Endothelial cell of umbilical vein (primary cell): ENCODE measurements at regions not wholly inside any gene's neighbourhood (a gene's known extent, or its start where the extent isn't known, plus 50 kb on each side); places are given as distances from the start of the nearest gene placed in this dataset.

Experiments
- BruUV-seq: library from RNA; stranded (reverse); fragments of 400-500 nt; replicated peaks from 2 replicates; lab custom pipeline; 2021; lab: Mats Ljungman, UMichigan
- CTCF ChIA-PET: fragments of 300-600, 350-600 bp; sonication (Branson Sonifier 250); formaldehyde crosslinking; loops from one replicate; lab custom pipeline; 2021; ENCODE audit warnings: antibody characterized with exemption, inconsistent platforms; lab: Charles Lee
- POLR2A ChIA-PET: fragments of 300-600, 350-600 bp; sonication (Branson Sonifier 250); formaldehyde crosslinking; loops from one replicate; lab custom pipeline; 2021; ENCODE audit warnings: antibody characterized with exemption, inconsistent platforms; lab: Charles Lee
- DNase-seq: peaks from one replicate; pipeline ENCODE4 v3.0.0-alpha.2; 2011; ENCODE audit warnings: low read depth, low spot score
- FAIRE-seq: peaks from 2 replicates; lab custom pipeline; 2011; peaks lifted over from hg19 to GRCh38; lab: Jason Lieb, UNC
- H2AFZ ChIP-seq: 2 replicates; pipeline ENCODE4 v1.6.0; 2012; ENCODE audit warnings: low read depth, low read length, control low read depth, inconsistent platforms
- H3K27ac ChIP-seq: 2 replicates; pipeline ENCODE4 v1.5.1; 2011; ENCODE audit warnings: low read depth, mild to moderate bottlenecking, control low read depth, low read length, moderate library complexity; ENCODE audit not compliant: insufficient read depth
- H3K27me3 ChIP-seq, 2 experiments: 2 replicates each; pipeline versions ENCODE4 v1.6.0 to v1.6.1; 2011; ENCODE audit warnings: low read length in 2 of 2, mixed read lengths in 1 of 2; ENCODE audit not compliant: control insufficient read depth in 2 of 2, insufficient read depth in 2 of 2
- H3K36me3 ChIP-seq, 2 experiments: 2 replicates in 1 of 2; 3 replicates in 1 of 2; pipeline ENCODE4 v1.5.1; 2011; ENCODE audit warnings: low read length in 2 of 2, mild to moderate bottlenecking in 1 of 2, moderate library complexity in 1 of 2; ENCODE audit not compliant: control insufficient read depth in 2 of 2, insufficient read depth in 2 of 2; ENCODE audit errors: extremely low read depth in 1 of 2
- H3K4me1 ChIP-seq: 3 replicates; pipeline ENCODE4 v1.5.1; 2011; ENCODE audit warnings: mild to moderate bottlenecking, low read length; ENCODE audit not compliant: control insufficient read depth, insufficient read depth; ENCODE audit errors: extremely low read depth
- H3K4me2 ChIP-seq: 2 replicates; pipeline ENCODE4 v1.6.1; 2011; ENCODE audit warnings: low read length, control low read depth, mixed read lengths; ENCODE audit not compliant: insufficient read depth
- H3K4me3 ChIP-seq, 3 experiments: fragments of 200-600 bp in 1 of 3; sonication (generic), shearing (Covaris generic) in 1 of 3; replicated peaks in 1 of 3; 2 replicates each; pipeline ENCODE4 v1.5.1; 2011 to 2016; ENCODE audit warnings: control low read depth in 3 of 3, low read length in 3 of 3, mild to moderate bottlenecking in 2 of 3, inconsistent platforms in 1 of 3, low read depth in 1 of 3, moderate library complexity in 1 of 3; ENCODE audit not compliant: insufficient read depth in 1 of 3
- H3K79me2 ChIP-seq: 2 replicates; pipeline ENCODE4 v1.6.0; 2012; ENCODE audit warnings: low read length, inconsistent platforms; ENCODE audit not compliant: control insufficient read depth, insufficient read depth
- H3K9ac ChIP-seq: replicated peaks from 2 replicates; pipeline ENCODE3; 2011; ENCODE audit warnings: low read length, control low read depth; ENCODE audit not compliant: insufficient read depth; ENCODE audit errors: extremely low read depth
- H3K9me1 ChIP-seq: replicated peaks from 3 replicates; pipeline ENCODE4 v1.6.0; 2011; ENCODE audit warnings: mild to moderate bottlenecking, low read length; ENCODE audit not compliant: control insufficient read depth, insufficient read depth; ENCODE audit errors: extremely low read depth
- H3K9me3 ChIP-seq: replicated peaks from 2 replicates; pipeline ENCODE4 v1.5.1; 2012; ENCODE audit warnings: low read length, inconsistent platforms; ENCODE audit not compliant: control insufficient read depth, insufficient read depth
- H4K20me1 ChIP-seq: replicated peaks from 2 replicates; pipeline ENCODE3; 2011; ENCODE audit warnings: mild to moderate bottlenecking, low read length; ENCODE audit not compliant: control insufficient read depth, insufficient read depth; ENCODE audit errors: extremely low read depth
- CTCF ChIP-seq, 2 donors: IDR thresholded peaks; 1 replicate in 1 of 2; 2 replicates in 1 of 2; pipeline ENCODE4 v1.5.1; 2011; ENCODE audit warnings: low read length in 2 of 2, mild to moderate bottlenecking in 2 of 2, moderate library complexity in 2 of 2, control low read depth in 1 of 2, inconsistent platforms in 1 of 2, low read depth in 1 of 2; ENCODE audit not compliant: insufficient read depth in 1 of 2; ENCODE audit errors: extremely low read depth in 1 of 2
- EZH2 ChIP-seq: IDR thresholded peaks from 2 replicates; pipeline ENCODE4 v1.6.1; 2012; ENCODE audit warnings: borderline replicate concordance, low read depth, mild to moderate bottlenecking, moderate library complexity, low read length, inconsistent platforms; ENCODE audit not compliant: severe bottlenecking
- FOS ChIP-seq: IDR thresholded peaks from 2 replicates; pipeline ENCODE4 v1.6.1; 2011; ENCODE audit warnings: mild to moderate bottlenecking, low read length, moderate library complexity, borderline replicate concordance; ENCODE audit not compliant: insufficient read depth
- GATA2 ChIP-seq: IDR thresholded peaks from 2 replicates; pipeline ENCODE4 v1.7.0; 2011; ENCODE audit warnings: low read depth, mild to moderate bottlenecking, moderate library complexity, mixed read lengths, low read length; ENCODE audit not compliant: insufficient read length, insufficient read depth
- JUN ChIP-seq: IDR thresholded peaks from 2 replicates; pipeline ENCODE4 v1.6.1; 2011; ENCODE audit warnings: borderline replicate concordance, low read depth; ENCODE audit not compliant: insufficient read length, insufficient read depth
- MAX ChIP-seq: IDR thresholded peaks from 2 replicates; pipeline ENCODE4 v1.6.1; 2011; ENCODE audit not compliant: insufficient read depth, insufficient read length
- MYC ChIP-seq: IDR thresholded peaks from one replicate; pipeline ENCODE4 v1.6.1; 2011; ENCODE audit warnings: mild to moderate bottlenecking, low read depth, low read length
- POLR2A ChIP-seq: IDR thresholded peaks from 2 replicates; pipeline ENCODE4 v1.6.1; 2012; ENCODE audit warnings: low read depth, mild to moderate bottlenecking, control low read depth, low read length
- POLR2AphosphoS5 ChIP-seq: IDR thresholded peaks from 2 replicates; pipeline ENCODE4 v1.6.1; 2012; ENCODE audit warnings: low read depth, mild to moderate bottlenecking, control low read depth, low read length, moderate library complexity; ENCODE audit not compliant: insufficient read depth
- dilution Hi-C: fragments of 300-500 bp; cut with MboI; formaldehyde crosslinking; loops from one replicate; pipeline ENCODE4 v1.15.0; 2019; ENCODE audit warnings: low sequenced_read_pairs; ENCODE audit not compliant: extremely low pct_ligation_motif_present
- intact Hi-C: fragments of 100-400 bp; cut with micrococcal nuclease; formaldehyde crosslinking; loops from one replicate; pipeline ENCODE4 v1.10.0; 2022

- H3K9ac ChIP-seq: no peak overlapping the region
- no peaks in the 10 kb centered on the region for H3K9me3 ChIP-seq
- intact Hi-C loops: no loop called here
- BruUV-seq: no TSS peak
- TF ChIP-seq CTCF (IDR thresholded peaks at IDR 0.05; ENCODE audit: extremely low read depth in 1 of 2, insufficient read depth in 1 of 2, low read depth in 1 of 2, low read length in 2 of 2) (no peak), POLR2A (no peak), MYC (no peak), POLR2AphosphoS5 (no peak), FOS (no peak), MAX (no peak), GATA2 (no peak), JUN (no peak), EZH2 (no peak)
- H3K4me3 ChIP-seq: no peak overlapping the region
- no peak overlapping the region for H3K4me2 ChIP-seq
- DNase-seq: no peak
- no peaks in the 10 kb centered on the region for H3K79me2 ChIP-seq
- H3K9me1 ChIP-seq: no peaks in the 10 kb centered on the region
- POLR2A ChIA-PET: no interaction called here
- H3K27me3 ChIP-seq: no peaks in the 10 kb centered on the region
- FAIRE-seq: no peak
- H4K20me1 ChIP-seq: no peaks in the 10 kb centered on the region
- no peak overlapping the region for H2AFZ ChIP-seq
- no peak overlapping the region for H3K27ac ChIP-seq
- dilution Hi-C loops: no loop called here
- H3K36me3 ChIP-seq: no peaks in the 10 kb centered on the region
- H3K4me1 ChIP-seq: no peaks in the 10 kb centered on the region
- CTCF ChIA-PET: no interaction called here
Observed at GRCh38 chr7:24480501-24480900, 92.8 kb upstream of the PALS2 start.
